Lower lobe of right lung (tissue), 2 donors: ENCODE measurements at regions not wholly inside any gene's neighbourhood (a gene's known extent, or its start where the extent isn't known, plus 50 kb on each side); places are given as distances from the start of the nearest gene placed in this dataset.
"Not testable (repeated sequence)": the region's sequence is repeated elsewhere in the genome, so short reads cannot be mapped to it uniquely, and the experiment has no call there.

Experiments
- ATAC-seq, 2 donors: fragments of 200-7000 bp; cut with Tn5 transposase; one replicate each; pipeline ENCODE4 v1.9.1; 2020 to 2022; ENCODE audit warnings: mild to moderate bottlenecking in 2 of 2, moderate library complexity in 2 of 2
- DNase-seq: peaks from one replicate; pipeline ENCODE4 v3.0.0-alpha.2; 2020
- H3K27ac ChIP-seq: fragments of 200-600 bp; one replicate; pipeline ENCODE4 v1.8.0; 2022
- H3K27me3 ChIP-seq: fragments of 200-600 bp; one replicate; pipeline ENCODE4 v1.8.0; 2022; ENCODE audit warnings: low read depth
- H3K36me3 ChIP-seq: fragments of 200-600 bp; one replicate; pipeline ENCODE4 v1.8.0; 2022; ENCODE audit warnings: mild to moderate bottlenecking
- H3K4me1 ChIP-seq: fragments of 200-600 bp; one replicate; pipeline ENCODE4 v1.8.0; 2022
- H3K4me3 ChIP-seq: fragments of 200-600 bp; one replicate; pipeline ENCODE4 v1.8.0; 2022; ENCODE audit warnings: mild to moderate bottlenecking
- H3K9me3 ChIP-seq: fragments of 200-600 bp; one replicate; pipeline ENCODE4 v1.8.0; 2022
- intact Hi-C: fragments of 100-400 bp; cut with DNase I; formaldehyde crosslinking; loops from one replicate; pipeline ENCODE4 v1.11.0; 2022
- TF ChIP-seq, protein P1 (sequence below): fragments of 200-600 bp; IDR thresholded peaks from one replicate; pipeline ENCODE4 v1.8.0; 2022; ENCODE audit warnings: antibody characterized with exemption, mild to moderate bottlenecking
- donor health status: DM: no; HTN: yes; CAD: no; lungs with severe emphysema.

- Histone ChIP-seq H3K36me3 (no peaks in the 10 kb centered on the region), H3K4me3 (no peak overlapping the region), H3K9me3 (peaks cover under 1% of the 10 kb centered on the region), H3K27ac (no peak overlapping the region), H3K4me1 (peaks cover under 1% of the 10 kb centered on the region), H3K27me3 (no peaks in the 10 kb centered on the region)
- TF ChIP-seq, protein P1, sequence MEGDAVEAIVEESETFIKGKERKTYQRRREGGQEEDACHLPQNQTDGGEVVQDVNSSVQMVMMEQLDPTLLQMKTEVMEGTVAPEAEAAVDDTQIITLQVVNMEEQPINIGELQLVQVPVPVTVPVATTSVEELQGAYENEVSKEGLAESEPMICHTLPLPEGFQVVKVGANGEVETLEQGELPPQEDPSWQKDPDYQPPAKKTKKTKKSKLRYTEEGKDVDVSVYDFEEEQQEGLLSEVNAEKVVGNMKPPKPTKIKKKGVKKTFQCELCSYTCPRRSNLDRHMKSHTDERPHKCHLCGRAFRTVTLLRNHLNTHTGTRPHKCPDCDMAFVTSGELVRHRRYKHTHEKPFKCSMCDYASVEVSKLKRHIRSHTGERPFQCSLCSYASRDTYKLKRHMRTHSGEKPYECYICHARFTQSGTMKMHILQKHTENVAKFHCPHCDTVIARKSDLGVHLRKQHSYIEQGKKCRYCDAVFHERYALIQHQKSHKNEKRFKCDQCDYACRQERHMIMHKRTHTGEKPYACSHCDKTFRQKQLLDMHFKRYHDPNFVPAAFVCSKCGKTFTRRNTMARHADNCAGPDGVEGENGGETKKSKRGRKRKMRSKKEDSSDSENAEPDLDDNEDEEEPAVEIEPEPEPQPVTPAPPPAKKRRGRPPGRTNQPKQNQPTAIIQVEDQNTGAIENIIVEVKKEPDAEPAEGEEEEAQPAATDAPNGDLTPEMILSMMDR, result no peak
- ATAC-seq, result no peak
- intact Hi-C loops, result no loop called here
- no peak for DNase-seq
Measured at GRCh38 chr5:138668451-138669380, 84.5 kb upstream of the CTNNA1 start.

DNA sequence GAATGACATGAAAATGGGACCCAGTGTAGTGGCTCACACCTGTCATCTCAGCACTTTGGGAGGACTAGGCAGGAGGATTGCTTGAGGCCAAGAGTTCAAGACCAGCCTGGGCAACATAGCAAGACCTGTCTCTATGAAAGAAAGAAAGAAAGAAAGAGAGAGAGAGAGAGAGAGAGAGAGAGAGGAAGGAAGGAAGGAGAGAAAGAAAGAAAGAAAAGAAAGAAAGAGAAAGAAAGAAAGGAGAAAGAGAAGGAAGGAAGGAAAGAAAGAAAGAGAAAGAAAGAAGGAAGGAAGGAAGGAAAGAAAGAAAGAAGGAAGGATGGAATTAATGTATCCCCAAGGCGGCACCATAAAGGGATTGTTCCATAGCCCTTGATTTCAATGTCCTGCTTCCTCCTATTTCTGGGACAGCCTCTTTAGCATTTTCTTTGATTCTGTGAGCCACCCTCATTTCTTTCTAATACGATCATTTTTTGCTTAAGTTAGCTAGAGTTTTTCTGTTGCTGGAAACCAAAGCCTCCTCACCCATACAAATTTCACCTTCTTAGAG, 85.4 kb upstream of the CTNNA1 start:
- H3K4me1 ChIP-seq, H3K27me3 ChIP-seq, H3K36me3 ChIP-seq, ATAC-seq, H3K4me3 ChIP-seq, DNase-seq, H3K27ac ChIP-seq, H3K9me3 ChIP-seq, intact Hi-C loops: not testable (repeated sequence)

DNA sequence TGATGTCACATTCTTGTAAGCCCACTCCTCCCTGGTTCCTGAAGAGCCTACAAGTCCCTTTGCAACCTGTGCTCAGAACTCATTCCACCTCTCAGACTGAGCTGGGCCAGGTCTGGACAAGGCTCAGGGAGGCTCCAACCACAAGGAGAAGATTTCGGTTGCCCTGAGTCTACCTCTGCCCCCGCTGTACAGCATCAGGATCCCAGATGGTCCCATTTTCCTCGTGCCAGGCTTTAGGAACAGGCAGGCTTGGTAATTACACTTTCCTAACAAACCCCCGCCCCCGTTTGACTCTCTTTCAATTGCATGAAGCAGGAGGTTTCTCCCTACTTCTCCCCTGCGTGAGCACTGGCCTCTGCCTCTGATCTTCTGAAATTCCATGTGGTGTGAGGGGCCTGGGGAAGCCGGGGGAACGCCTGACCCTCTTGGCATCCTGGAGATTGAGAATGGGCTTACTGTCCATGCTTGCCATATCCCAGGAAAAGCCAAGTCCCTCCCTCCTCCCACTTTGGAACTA, 86.9 kb upstream of the CTNNA1 start:
- intact Hi-C loops, result no loop called here
- no peak overlapping the region for H3K27ac ChIP-seq
- no peaks in the 10 kb centered on the region for H3K9me3 ChIP-seq
- H3K4me3 ChIP-seq, result no peak overlapping the region
- peaks cover 13% of the 10 kb centered on the region for H3K4me1 ChIP-seq
- ATAC-seq (no peak), DNase-seq (no peak)
- TF ChIP-seq, protein P1, result no peak
- H3K27me3 ChIP-seq, result no peaks in the 10 kb centered on the region
- H3K36me3 ChIP-seq, result no peaks in the 10 kb centered on the region

DNA sequence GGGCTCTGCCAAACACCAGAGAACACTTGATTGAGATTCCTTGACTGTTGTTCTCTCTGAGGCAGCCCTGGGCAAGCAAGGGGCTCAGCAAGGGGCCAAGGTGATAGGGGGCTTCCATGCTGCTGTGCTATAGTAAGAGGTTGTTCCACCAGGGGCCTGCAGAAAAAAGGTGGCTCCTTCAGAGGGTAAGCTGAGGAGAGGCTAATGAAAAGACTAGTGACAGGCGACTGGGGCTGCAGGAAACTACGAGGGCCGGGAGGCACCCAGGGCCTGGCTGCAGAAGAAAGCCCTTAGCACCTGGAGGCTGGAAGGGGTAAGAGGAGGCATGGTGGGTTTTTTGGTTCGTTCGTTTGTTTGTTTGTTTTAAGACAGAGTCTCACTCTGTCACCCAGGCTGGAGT, 88.0 kb upstream of the CTNNA1 start:
- no peak overlapping the region for H3K4me3 ChIP-seq
- peaks cover 13% of the 10 kb centered on the region for H3K4me1 ChIP-seq
- intact Hi-C loops, result no loop called here
- no peak overlapping the region for H3K27ac ChIP-seq
- no peaks in the 10 kb centered on the region for H3K9me3 ChIP-seq
- H3K27me3 ChIP-seq, result no peaks in the 10 kb centered on the region
- TF ChIP-seq, protein P1, result no peak
- no peaks in the 10 kb centered on the region for H3K36me3 ChIP-seq
- no peak for DNase-seq
- ATAC-seq, result no peak

DNA sequence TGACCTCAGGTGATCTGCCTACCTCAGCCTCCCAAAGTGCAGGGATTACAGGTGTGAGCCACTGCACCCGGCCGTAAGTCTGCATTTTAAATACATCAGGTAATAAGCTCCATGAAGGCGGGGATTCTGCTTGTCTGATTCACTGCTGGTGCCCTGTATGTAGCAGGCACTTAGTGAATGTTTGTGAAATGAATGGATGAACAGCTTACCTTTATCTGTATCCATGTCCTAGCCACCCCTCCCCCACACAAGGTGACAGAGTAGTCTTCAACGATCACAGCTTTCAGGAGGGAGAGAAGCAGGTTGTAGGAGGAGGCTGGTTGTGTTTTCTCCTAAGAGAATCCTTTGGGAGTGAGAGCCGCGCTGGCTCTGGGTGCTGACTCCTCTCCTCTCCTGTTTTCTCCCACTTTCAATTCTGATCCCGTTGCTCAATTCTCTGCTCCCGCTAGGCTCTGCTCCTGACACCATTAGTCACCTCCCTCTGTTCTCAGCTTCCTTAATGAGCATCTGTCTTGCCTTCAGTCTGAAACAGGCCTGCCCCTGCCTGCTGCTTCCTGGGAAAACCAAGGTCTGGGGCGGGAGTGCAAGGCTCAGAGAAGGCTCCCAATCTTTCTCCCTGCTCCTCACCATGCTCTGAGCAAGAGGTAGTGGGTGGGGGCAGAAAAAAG, 88.8 kb upstream of the CTNNA1 start:
- Histone ChIP-seq H3K36me3 (no peaks in the 10 kb centered on the region), H3K9me3 (no peaks in the 10 kb centered on the region), H3K4me3 (no peak overlapping the region), H3K27me3 (no peaks in the 10 kb centered on the region), H3K4me1 (peaks cover 13% of the 10 kb centered on the region), H3K27ac (no peak overlapping the region)
- intact Hi-C loops, result no loop called here
- no peak for ATAC-seq
- DNase-seq, result no peak
- TF ChIP-seq, protein P1, result no peak
